Jurkat, Clone E6-1 (cell line): ENCODE measurements at regions not wholly inside any gene's neighbourhood (a gene's known extent, or its start where the extent isn't known, plus 50 kb on each side); places are given as distances from the start of the nearest gene placed in this dataset.
"Not testable (repeated sequence)": the region's sequence is repeated elsewhere in the genome, so short reads cannot be mapped to it uniquely, and the experiment has no call there.

Experiments used
- DNase-seq: peaks from one replicate; pipeline ENCODE4 v3.0.0-alpha.2; 2011; ENCODE audit warnings: low read depth, low spot score
- H3K4me3 ChIP-seq: 2 replicates; pipeline ENCODE4 v1.5.1; 2011; ENCODE audit warnings: mild to moderate bottlenecking, low read length, control low read depth, moderate library complexity

GRCh38 chr9:78172610-78173009 is 63.3 kb upstream of the CEP78 start:
- not testable (repeated sequence) for DNase-seq, H3K4me3 ChIP-seq

- H3K4me3 ChIP-seq = no peak overlapping the region
- DNase-seq = no peak
Measured at GRCh38 chr9:78171651-78172050, 64.2 kb upstream of the CEP78 start.

GRCh38 chr9:78169125-78169524 is 66.8 kb upstream of the CEP78 start:
- no peak for DNase-seq
- no peak overlapping the region for H3K4me3 ChIP-seq

- no peak overlapping the region for H3K4me3 ChIP-seq
- DNase-seq = no peak
Measured at GRCh38 chr9:78167356-78167755, 68.5 kb upstream of the CEP78 start.

- H3K4me3 ChIP-seq = no peak overlapping the region
- no peak for DNase-seq
Measured at GRCh38 chr9:78163834-78164233, 72.0 kb upstream of the CEP78 start.

GRCh38 chr9:78158286-78158685 is 77.6 kb upstream of the CEP78 start:
- no peak overlapping the region for H3K4me3 ChIP-seq
- no peak for DNase-seq

- DNase-seq = no peak
- H3K4me3 ChIP-seq = no peak overlapping the region
Measured at GRCh38 chr9:78150983-78151356, 84.9 kb upstream of the CEP78 start.

- H3K4me3 ChIP-seq = no peak overlapping the region
Measured at GRCh38 chr9:78150312-78150982, 85.4 kb upstream of the CEP78 start.

GRCh38 chr9:78149702-78150291 is 86.1 kb upstream of the CEP78 start:
- no peak overlapping the region for H3K4me3 ChIP-seq
- no peak for DNase-seq

More at GRCh38 chr9:78150312-78150982, 85.4 kb upstream of the CEP78 start:
- no peak for DNase-seq

GRCh38 chr9:78146241-78146640 is 89.6 kb upstream of the CEP78 start:
- no peak for DNase-seq
- no peak overlapping the region for H3K4me3 ChIP-seq

GRCh38 chr9:78144663-78145377 is 91.1 kb upstream of the CEP78 start:
- no peak overlapping the region for H3K4me3 ChIP-seq
- DNase-seq = no peak

- H3K4me3 ChIP-seq = no peak overlapping the region
- DNase-seq = no peak
Measured at GRCh38 chr9:78144008-78144381, 91.9 kb upstream of the CEP78 start.

- no peak for DNase-seq
- no peak overlapping the region for H3K4me3 ChIP-seq
Measured at GRCh38 chr9:78143281-78144007, 92.4 kb upstream of the CEP78 start.

- not testable (repeated sequence) for H3K4me3 ChIP-seq, DNase-seq
Measured at GRCh38 chr9:78142264-78142663, 93.6 kb upstream of the CEP78 start.

- no peak overlapping the region for H3K4me3 ChIP-seq
- no peak for DNase-seq
Measured at GRCh38 chr9:78133751-78134150, 102.1 kb upstream of the CEP78 start.

GRCh38 chr9:78132701-78133058 is 101.1 kb upstream of the GNAQ start:
- peak overlapping the region; percentile 28 for H3K4me3 ChIP-seq
- DNase-seq = peak; percentile 61

GRCh38 chr9:78131969-78132700 is 100.5 kb upstream of the GNAQ start:
- peak overlapping the region; percentile 28 for H3K4me3 ChIP-seq
- no peak for DNase-seq

- DNase-seq = no peak
- no peak overlapping the region for H3K4me3 ChIP-seq
Measured at GRCh38 chr9:78130853-78131252, 99.2 kb upstream of the GNAQ start.

- no peak overlapping the region for H3K4me3 ChIP-seq
- DNase-seq = peak; percentile 41
Measured at GRCh38 chr9:78130004-78130403, 98.4 kb upstream of the GNAQ start.
